Kidney (tissue), 13 donors: ENCODE measurements at regions not wholly inside any gene's neighbourhood (a gene's known extent, or its start where the extent isn't known, plus 50 kb on each side); places are given as distances from the start of the nearest gene placed in this dataset.
A peak's percentile ranks its signal among the peaks of the same experiment; 100 is the strongest.

Experiments
- DNase-seq, 5 donors: peaks; one replicate each; pipeline ENCODE4 v3.0.0-alpha.2; 2013 to 2020
- FAIRE-seq: peaks from 2 replicates; lab custom pipeline; 2012; peaks lifted over from hg19 to GRCh38; lab: Jason Lieb, UNC
- H3K27ac ChIP-seq, 2 donors: one replicate each; pipeline ENCODE4 v1.7.0; 2013; ENCODE audit warnings: low read depth in 2 of 2, low read length in 2 of 2, inconsistent platforms in 1 of 2
- H3K27me3 ChIP-seq: one replicate; pipeline ENCODE4 v1.7.1; 2013; ENCODE audit warnings: low read length, inconsistent platforms; ENCODE audit not compliant: control insufficient read depth, insufficient read depth
- H3K36me3 ChIP-seq, 3 donors: one replicate each; pipeline versions ENCODE4 v1.7.0 to v1.7.1; 2013; ENCODE audit warnings: low read length in 3 of 3, control low read depth in 1 of 3, inconsistent platforms in 1 of 3; ENCODE audit not compliant: insufficient read depth in 3 of 3, control insufficient read depth in 2 of 3
- H3K4me1 ChIP-seq, 3 donors: one replicate each; pipeline versions ENCODE4 v1.7.0 to v1.7.1; 2013; ENCODE audit warnings: low read length in 3 of 3, inconsistent platforms in 1 of 3, low read depth in 1 of 3; ENCODE audit not compliant: control insufficient read depth in 2 of 3, insufficient read depth in 2 of 3
- H3K4me3 ChIP-seq, 3 donors: one replicate each; pipeline versions ENCODE4 v1.7.0 to v1.8.1; 2013; ENCODE audit warnings: low read length in 3 of 3, control low read depth in 1 of 3, inconsistent platforms in 1 of 3
- H3K9ac ChIP-seq, 3 donors: one replicate each; pipeline versions ENCODE4 v1.7.0 to v1.7.1; 2013; ENCODE audit warnings: low read length in 3 of 3, control low read depth in 1 of 3, inconsistent platforms in 1 of 3
- H3K9me3 ChIP-seq, 3 donors: one replicate each; pipeline versions ENCODE4 v1.7.0 to v1.7.1; 2013; ENCODE audit warnings: low read length in 3 of 3, control low read depth in 1 of 3, inconsistent platforms in 1 of 3; ENCODE audit not compliant: control insufficient read depth in 2 of 3, insufficient read depth in 1 of 3
- intact Hi-C: fragments of 100-400 bp; cut with DNase I; formaldehyde crosslinking; loops from one replicate; pipeline ENCODE4 v1.11.1; 2022
- TF ChIP-seq, protein P1 (sequence below): IDR thresholded peaks from 3 replicates; pipeline ENCODE4 v1.5.1; 2012; ENCODE audit warnings: mild to moderate bottlenecking, moderate library complexity, borderline replicate concordance; ENCODE audit not compliant: insufficient read depth; ENCODE audit errors: extremely low read depth
- donor health status: control.
- donor health status: control.
- donor health status: control.
- donor health status: control.
- donor health status: control.
- donor health status: DM: yes; HTN: yes; CAD: no.
- donor health status: Normal renal cell carcinoma (clear cell type).

DNA sequence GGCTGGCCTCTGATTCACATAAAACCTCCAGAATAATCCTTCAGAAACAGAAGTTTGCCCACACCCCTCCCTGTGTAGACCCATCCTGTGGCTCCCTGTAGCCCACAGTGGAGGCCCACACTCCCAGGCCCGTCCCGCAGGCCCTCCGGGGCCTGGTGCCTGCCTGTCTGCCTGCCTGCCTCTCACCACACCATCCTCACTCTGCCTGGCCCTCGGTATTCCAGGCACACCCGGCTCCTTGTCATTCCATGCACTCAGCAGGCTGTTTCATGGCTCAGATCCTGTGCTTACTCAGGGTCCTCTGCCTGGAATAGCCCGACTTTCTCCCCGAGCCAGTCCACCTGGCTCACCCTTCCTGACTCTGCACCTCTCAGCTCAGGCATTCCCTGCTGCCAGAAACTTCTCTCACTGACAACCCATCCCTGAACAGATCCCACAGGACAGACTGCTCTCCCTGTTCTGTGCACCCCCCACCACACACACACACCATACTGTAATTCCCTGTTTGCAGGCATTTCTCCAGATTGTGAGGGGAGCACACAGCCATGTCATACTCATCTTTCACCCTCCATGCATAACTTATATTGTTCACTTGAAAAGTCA is 498.0 kb upstream of the ZMIZ1 start:
- Histone ChIP-seq H3K9ac (no peak overlapping the region), H3K27ac (no peak overlapping the region), H3K4me1 (peaks cover 0 to 4% (median 2%) of the 10 kb centered on the region in 3 donors), H3K4me3 (no peak overlapping the region), H3K27me3 (no peaks in the 10 kb centered on the region), H3K36me3 (no peaks in the 10 kb centered on the region), H3K9me3 (no peaks in the 10 kb centered on the region)
- intact Hi-C loops = no loop called here
- TF ChIP-seq, protein P1, sequence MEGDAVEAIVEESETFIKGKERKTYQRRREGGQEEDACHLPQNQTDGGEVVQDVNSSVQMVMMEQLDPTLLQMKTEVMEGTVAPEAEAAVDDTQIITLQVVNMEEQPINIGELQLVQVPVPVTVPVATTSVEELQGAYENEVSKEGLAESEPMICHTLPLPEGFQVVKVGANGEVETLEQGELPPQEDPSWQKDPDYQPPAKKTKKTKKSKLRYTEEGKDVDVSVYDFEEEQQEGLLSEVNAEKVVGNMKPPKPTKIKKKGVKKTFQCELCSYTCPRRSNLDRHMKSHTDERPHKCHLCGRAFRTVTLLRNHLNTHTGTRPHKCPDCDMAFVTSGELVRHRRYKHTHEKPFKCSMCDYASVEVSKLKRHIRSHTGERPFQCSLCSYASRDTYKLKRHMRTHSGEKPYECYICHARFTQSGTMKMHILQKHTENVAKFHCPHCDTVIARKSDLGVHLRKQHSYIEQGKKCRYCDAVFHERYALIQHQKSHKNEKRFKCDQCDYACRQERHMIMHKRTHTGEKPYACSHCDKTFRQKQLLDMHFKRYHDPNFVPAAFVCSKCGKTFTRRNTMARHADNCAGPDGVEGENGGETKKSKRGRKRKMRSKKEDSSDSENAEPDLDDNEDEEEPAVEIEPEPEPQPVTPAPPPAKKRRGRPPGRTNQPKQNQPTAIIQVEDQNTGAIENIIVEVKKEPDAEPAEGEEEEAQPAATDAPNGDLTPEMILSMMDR = no peak
- no peak for FAIRE-seq
- peak in 1 of 5 donors; percentile 43 for DNase-seq

DNA sequence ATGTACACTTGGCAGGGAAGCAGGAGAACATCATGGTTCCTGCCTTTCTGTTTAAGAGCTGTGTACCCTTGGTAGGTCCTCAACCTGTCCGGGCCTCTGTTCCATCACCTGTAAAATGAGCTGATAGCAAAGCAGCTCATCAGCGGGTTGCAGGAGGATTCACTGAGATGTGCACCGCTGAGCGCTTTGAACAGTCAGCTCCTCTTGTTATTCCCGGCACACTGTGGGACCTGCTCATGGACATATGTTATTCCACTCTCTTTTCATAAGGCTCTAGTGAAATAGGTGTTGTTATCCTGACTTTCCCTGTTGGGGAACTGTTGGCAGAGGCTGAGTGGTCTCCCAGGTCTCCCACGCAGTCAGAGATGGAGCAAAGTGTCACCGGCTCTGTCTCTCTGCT is 497.5 kb upstream of the ZMIZ1 start:
- no peaks in the 10 kb centered on the region for H3K27me3 ChIP-seq
- no peak overlapping the region for H3K9ac ChIP-seq
- DNase-seq (no peak), FAIRE-seq (no peak)
- no peaks in the 10 kb centered on the region for H3K36me3 ChIP-seq
- intact Hi-C loops = no loop called here
- no peak overlapping the region for H3K4me3 ChIP-seq
- TF ChIP-seq, protein P1 = no peak
- no peaks in the 10 kb centered on the region for H3K9me3 ChIP-seq
- H3K4me1 ChIP-seq = peaks cover 0 to 5% (median 2%) of the 10 kb centered on the region in 3 donors
- H3K27ac ChIP-seq = no peak overlapping the region

DNA sequence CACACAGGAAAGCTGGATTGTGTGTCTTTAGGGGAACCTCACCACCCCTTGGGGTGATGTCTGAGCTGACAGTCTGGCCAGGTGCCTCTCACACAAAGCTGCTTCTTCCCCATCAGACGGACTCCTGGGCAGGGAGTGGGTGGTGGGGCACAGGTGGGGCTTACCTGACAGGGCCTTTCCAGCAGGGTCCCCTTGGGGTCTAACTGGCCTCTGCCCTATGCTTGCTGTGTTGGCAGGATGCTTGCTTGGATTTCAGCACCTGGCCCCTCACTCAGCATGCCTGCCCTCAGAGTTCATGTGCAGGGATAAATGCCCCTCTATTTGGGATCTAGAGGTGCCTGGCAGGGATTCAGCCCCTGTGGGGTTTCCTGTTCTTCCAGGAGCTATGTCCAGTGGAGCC is 496.9 kb upstream of the ZMIZ1 start:
- intact Hi-C loops = no loop called here
- Histone ChIP-seq H3K9ac (no peak overlapping the region), H3K9me3 (no peaks in the 10 kb centered on the region), H3K27ac (no peak overlapping the region), H3K4me1 (peaks cover 0 to 5% (median 0%) of the 10 kb centered on the region in 3 donors), H3K36me3 (no peaks in the 10 kb centered on the region), H3K4me3 (no peak overlapping the region), H3K27me3 (no peaks in the 10 kb centered on the region)
- TF ChIP-seq, protein P1 = no peak
- DNase-seq = peak in 1 of 5 donors; percentile 32
- FAIRE-seq = no peak

DNA sequence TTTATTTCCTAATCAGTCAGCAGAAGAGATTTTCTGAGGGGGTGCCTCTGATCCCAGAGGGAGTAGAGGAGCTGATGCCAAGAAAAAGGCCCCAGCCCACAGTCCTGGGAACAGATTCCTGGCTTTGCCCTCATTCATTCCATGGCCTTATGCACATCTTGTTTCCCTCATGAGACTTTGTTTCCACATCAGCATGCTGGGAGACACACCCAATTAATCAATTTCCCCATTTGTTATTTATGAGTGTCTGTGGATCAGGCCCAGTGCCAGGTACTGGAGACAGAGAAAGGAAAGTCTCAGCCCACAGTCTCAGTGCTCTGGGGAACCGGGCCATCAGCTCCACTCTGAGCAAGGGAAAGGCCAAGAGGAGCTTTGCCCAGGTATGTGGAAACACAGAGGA is 496.2 kb upstream of the ZMIZ1 start:
- TF ChIP-seq, protein P1 = no peak
- intact Hi-C loops = no loop called here
- Histone ChIP-seq H3K27ac (no peak overlapping the region), H3K4me1 (peaks cover 0 to 5% (median 0%) of the 10 kb centered on the region in 3 donors), H3K36me3 (no peaks in the 10 kb centered on the region), H3K27me3 (no peaks in the 10 kb centered on the region), H3K9me3 (no peaks in the 10 kb centered on the region), H3K9ac (no peak overlapping the region), H3K4me3 (no peak overlapping the region)
- no peak for FAIRE-seq
- peak in 1 of 5 donors; percentile 14 for DNase-seq
